ENCODE measurements at regions not wholly inside any gene's neighbourhood (a gene's known extent, or its start where the extent isn't known, plus 50 kb on each side); places are given as distances from the start of the nearest gene placed in this dataset.

DNA sequence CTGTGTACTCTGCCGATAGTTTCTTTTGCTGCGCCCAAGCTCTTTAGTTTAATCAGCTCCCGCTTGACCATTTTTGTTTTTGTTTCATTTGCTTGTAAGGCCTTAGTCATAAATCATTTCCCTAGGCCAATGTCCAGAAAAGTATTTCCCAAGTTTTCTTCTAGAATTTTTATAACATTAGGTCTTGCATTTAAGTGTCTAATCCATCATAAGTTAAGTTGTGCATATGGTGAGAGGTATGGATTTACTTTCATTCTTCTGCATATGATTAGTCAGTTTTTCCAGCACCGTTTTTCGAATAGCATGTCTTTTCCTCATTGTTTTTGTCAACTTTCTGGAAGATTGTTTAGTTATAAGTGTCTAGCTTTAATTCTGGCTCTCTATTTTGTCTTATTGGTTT lies 484.8 kb upstream of the CNTNAP5 start:
- Histone ChIP-seq H3K9me3 (replicated peaks; ENCODE audit: control insufficient read depth, insufficient read depth, low read length) (no peaks in the 10 kb centered on the region), H3K27ac (ENCODE audit: control insufficient read depth, insufficient read depth) (no peak overlapping the region), H3K36me3 (ENCODE audit: control insufficient read depth in 2 of 2, insufficient read depth in 2 of 2, low read length in 1 of 2) (no peaks in the 10 kb centered on the region), H3K27me3 (replicated peaks in 1 of 2; ENCODE audit: control insufficient read depth in 2 of 2, insufficient read depth in 2 of 2, low read length in 1 of 2) (no peaks in the 10 kb centered on the region), H3K4me2 (ENCODE audit: control insufficient read depth, insufficient read depth) (no peak overlapping the region), H4K20me1 (ENCODE audit: control insufficient read depth, insufficient read depth) (no peaks in the 10 kb centered on the region), H3K79me2 (ENCODE audit: control insufficient read depth, insufficient read depth, low read length) (no peaks in the 10 kb centered on the region), H3K4me1 (ENCODE audit: control insufficient read depth, insufficient read depth, low read length) (no peaks in the 10 kb centered on the region), H3K9ac (ENCODE audit: control insufficient read depth, insufficient read depth, low read length) (no peak overlapping the region), H3K4me3 (no peak overlapping the region), H2AFZ (ENCODE audit: control insufficient read depth, low read depth, low read length) (no peak overlapping the region)
- ChIA-PET RAD21 (ENCODE audit: unreplicated experiment) (no interaction called here), POLR2A (interaction anchor here (0.7 kb wide), 1 partner anchor 252 kb away, joined by 3 read pairs; no protein-coding TSS in a partner anchor), CTCF (no interaction called here), SMC1A (ENCODE audit: uncharacterized antibody, unreplicated experiment) (no interaction called here)
- DNase-seq (ENCODE audit: low read depth, low spot score) (no peak), ATAC-seq (no peak), FAIRE-seq (no peak)
- TF ChIP-seq SREBF1 (IDR thresholded peaks at IDR 0.05; ENCODE audit: low read length) (no peak), ETV6 (conservative IDR thresholded peaks at IDR 0.05 in 1 of 2, IDR thresholded peaks at IDR 0.05 in 1 of 2; ENCODE audit: borderline replicate concordance in 1 of 2, low read depth in 1 of 2) (no peak), EP300 (IDR thresholded peaks at IDR 0.05; ENCODE audit: borderline replicate concordance in 1 of 2, control insufficient read depth in 1 of 2, low read depth in 2 of 2, low read length in 2 of 2) (no peak), ZBTB11 (CRISPR knock-in tag; IDR thresholded peaks at IDR 0.05) (no peak), MTA3 (IDR thresholded peaks at IDR 0.05; ENCODE audit: borderline replicate concordance, low read length) (no peak), POLR2AphosphoS5 (IDR thresholded peaks at IDR 0.05; ENCODE audit: low read length) (no peak), CBFB (IDR thresholded peaks at IDR 0.05; ENCODE audit: low read depth) (no peak)
- TF ChIP-seq, protein P1, sequence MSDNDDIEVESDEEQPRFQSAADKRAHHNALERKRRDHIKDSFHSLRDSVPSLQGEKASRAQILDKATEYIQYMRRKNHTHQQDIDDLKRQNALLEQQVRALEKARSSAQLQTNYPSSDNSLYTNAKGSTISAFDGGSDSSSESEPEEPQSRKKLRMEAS (IDR thresholded peaks at IDR 0.05; ENCODE audit: low read depth, low read length): no peak
- intact Hi-C loops (cut with micrococcal nuclease; ENCODE audit: unreplicated experiment) (no loop called here), in situ Hi-C loops (cut with MboI) (no loop called here)
- no TSS peak for BruUV-seq (replicated peaks)
- WGBS (ENCODE audit: insufficient coverage, insufficient replicate concordance, low lambda C conversion rate, missing lambda C conversion rate): 37% methylated on average over 5 of the region's 5 CpGs
